DMS53 (cell line): ENCODE measurements at regions not wholly inside any gene's neighbourhood (a gene's known extent, or its start where the extent isn't known, plus 50 kb on each side); places are given as distances from the start of the nearest gene placed in this dataset.
"Not testable (repeated sequence)": the region's sequence is repeated elsewhere in the genome, so short reads cannot be mapped to it uniquely, and the experiment has no call there.

Source experiments
- DNase-seq: peaks from one replicate; lab custom pipeline; 2025; lab: John Stamatoyannopoulos, UW

DNA sequence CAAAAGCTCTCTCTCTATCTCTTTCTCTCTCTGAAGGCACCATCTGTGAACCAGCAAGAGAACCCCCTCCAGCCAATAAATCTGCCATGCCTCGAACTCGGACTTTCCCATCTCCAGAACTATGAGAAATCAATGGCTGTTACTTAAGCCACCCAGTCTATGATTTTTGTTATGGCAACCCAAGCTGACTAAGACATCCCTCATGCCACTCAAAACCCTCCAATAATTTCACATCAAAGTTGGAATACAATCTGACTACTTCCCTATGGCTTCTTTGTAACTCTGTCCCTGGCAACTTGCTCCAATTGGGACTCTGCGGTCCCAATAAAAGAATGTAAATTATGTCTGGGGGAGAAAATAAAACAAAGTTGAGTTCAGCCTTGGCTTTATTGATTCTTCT, 265.7 kb downstream of the SHOX start:
- no peak for DNase-seq

DNA sequence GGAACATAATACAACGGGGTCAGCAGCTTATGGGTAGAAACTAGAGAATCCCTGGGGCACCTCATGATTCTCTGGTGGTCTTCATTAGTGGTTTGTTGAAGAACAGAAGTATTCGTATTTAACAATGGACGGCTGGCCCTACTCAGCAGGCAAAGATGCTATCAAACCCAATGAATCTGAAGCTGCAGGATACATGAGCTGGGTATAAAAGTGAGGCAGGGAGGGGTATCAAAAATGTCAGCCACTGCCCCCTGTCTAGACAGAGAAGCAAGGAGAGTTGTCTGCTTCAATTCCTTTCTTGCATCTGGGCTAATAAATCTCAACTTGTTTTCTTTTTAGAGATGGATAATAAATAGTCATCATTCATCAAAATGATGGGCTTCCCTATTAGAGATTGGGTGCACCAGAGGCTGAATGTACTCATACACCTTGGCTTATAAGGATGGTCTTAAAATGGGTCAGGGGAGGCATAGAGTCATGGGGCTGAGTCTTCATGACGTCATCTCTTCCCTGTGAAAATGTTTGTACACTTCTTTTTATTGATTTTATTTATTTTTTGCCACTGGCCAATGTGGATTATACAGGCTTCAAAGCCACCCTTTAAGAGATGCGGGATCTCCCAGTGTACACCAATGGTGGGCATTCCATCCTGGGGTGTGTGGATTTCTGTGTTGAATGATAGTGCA, 259.5 kb downstream of the SHOX start:
- DNase-seq, result no peak

DNA sequence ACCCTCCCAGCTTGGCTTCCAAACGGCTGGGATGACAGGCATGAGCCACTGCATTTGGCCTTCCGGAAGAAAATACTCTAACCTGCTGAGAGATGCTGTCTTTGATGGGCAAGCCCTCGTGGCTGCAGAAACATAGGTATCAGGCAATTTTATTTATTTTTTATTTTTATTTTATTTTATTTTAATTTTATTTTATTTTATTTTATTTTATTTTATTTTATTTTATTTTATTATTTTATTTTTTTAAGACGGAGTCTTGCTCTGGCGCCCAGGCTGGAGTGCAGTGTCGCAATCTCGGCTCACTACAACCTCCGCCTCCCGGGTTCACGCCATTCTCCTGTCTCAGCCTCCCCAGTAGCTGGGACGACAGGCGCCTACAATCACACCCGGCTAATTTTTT, 257.1 kb downstream of the SHOX start:
- DNase-seq, result not testable (repeated sequence)

DNA sequence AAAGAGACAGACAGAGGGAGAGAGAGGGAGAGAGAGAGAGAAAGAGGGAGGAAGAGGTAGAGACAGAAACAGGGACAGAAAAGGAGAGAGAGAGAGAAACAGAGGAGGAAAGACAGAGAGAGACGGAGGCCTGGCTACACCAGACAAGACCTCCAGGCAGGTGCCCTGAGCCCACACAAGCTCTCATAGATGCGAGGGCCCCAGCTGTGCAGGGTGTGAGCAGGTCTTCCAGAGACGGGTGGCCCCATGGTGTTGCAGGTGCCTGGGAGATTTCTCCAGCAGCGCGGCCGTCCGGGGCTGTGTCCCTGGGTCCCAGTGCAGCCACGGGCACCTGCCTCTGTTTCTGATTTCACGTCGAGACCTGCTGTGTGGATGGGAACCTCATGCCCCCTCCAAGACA, 253.0 kb downstream of the SHOX start:
- no peak for DNase-seq

DNA sequence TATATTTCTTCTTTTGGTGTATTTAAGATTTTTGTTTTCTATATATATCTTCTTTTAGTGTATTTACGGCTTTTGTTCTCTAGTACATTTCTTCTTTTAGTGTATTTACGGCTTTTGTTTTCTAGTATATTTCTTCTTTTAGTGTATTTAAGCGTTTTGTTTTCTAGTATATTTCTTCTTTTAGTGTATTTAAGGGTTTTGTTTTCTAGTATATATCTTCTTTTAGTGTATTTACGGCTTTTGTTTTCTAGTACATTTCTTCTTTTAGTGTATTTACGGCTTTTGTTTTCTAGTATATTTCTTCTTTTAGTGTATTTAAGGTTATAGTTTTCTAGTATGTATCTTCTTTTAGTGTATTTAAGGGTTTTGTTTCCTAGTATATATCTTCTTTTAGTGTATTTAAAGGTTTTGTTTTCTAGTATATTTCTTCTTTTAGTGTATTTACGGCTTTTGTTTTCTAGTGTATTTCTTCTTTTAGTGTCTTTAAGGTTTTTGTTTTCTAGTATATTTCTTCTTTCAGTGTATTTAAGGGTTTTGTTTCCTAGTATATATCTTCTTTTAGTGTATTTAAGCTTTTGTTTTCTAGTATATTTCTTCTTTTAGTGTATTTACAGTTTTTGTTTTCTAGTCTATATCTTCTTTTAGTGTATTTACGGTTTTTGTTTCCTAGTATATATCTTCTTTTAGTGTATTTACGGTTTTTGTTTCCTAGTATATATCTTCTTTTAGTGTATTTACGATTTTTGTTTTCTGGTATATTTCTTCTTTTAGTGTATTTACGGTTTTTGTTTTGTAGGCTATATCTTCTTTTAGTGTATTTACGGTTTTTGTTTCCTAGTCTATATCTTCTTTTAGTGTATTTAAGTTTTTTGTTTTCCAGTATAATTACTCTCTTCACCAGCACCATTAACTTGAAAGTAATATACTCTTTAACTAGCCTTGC, 249.4 kb downstream of the SHOX start:
- DNase-seq, result not testable (repeated sequence)

DNA sequence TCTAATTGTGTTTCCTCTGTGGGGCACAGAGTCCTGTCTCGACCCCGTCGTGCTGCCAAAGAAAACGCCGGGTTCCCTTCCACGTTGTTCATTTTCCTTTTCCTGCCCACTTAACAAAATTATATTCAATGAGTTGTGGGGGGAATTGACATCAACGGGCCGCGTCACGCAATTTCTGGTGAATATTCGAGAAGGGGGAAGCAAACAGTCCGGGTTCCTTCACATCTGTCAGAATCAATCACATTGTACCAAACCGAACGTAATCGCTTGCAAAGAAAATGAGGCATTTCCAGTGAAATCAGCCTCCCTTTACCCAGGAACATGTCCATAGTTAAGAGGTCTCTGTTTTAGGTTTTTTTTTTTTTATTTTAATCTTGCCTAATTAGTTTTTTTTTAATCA, 243.5 kb downstream of the SHOX start:
- no peak for DNase-seq

DNA sequence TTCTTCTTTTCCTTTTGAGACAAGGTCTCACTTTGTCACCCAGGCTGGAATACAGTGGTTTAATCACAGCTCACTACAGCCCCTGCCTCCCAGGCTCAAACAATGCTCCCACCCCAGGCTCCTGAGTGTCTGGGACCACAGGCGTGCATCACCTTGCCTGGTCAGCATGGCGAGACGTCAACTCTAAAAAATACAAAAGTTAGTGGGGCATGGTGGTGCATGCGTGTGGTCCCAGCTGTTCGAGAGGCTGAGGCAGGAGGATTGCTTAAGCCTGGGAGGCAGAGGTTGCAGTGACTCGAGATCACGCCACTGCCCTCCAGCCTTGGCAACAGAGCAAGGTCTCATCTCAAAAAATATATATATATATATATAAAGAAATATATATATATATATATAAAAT, 242.4 kb downstream of the SHOX start:
- no peak for DNase-seq

DNA sequence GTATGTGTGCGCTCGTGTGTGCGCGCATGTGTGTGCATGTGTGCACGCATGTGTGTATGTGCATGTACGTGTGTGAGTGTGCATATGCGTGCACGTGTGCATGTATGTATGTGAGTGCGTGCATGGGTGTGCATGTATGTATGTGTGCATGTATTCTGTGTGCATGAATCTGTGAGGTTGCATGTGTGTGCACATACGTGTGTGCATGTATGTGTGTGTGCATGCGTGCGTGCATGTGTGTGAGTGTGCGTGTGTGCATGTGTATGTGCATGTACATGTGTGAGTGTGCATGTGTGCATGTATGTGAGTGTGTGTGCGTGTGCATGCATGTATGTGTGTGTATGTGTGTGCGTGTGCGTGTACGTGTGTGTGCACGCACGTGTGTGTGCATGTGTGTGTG, 241.5 kb downstream of the SHOX start:
- DNase-seq, result no peak

DNA sequence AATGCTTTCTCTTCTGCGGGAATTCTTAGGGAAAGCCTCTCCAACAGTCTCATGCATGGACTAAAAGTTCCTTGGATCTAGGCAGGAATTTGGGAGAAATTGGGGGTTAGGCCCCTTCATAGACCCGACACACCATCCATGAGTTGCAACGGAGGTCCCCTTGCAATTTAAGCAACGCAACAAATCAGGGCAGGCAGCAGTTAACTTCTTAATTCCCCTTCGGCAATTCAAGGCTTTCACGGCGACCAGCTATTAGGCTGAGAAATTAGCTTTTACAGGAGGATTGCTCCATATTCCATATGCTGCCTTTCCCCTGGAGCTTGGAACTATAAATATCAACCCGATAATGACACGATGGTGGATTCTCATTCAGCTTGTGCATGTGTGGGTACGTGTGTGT, 241.0 kb downstream of the SHOX start:
- DNase-seq, result no peak

DNA sequence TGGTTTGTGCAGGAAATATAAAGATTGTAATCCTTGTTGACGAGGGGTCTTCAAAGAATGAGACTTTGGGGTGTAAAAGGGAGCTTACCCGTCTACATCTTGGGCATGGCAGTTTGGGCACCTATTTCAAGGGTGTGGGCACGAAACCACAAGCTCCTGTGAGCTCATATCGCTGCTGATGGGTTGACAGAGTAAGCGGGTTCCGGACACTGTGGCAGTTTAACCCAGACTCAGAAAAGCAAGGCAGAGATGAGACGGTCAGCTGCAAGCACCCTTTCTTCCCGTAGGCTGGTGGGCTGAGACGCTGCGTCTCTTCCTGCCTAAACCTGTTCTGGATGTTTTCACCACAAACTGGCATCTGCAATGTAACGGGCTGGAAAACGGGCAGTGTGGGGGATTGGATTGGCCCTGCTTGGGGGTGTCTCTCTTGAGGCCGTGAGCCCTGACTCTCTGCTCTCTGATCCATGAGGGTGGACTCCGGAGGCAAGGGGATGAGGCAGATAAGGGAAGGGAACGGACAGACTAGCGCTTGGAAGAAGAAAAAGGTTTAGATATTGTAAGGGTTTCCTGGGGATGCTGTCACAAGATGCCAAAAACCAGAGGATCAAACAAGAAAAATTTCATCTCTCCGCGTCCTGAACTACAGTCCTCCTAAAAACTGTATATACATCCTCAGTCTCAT, 237.5 kb downstream of the SHOX start:
- no peak for DNase-seq

DNA sequence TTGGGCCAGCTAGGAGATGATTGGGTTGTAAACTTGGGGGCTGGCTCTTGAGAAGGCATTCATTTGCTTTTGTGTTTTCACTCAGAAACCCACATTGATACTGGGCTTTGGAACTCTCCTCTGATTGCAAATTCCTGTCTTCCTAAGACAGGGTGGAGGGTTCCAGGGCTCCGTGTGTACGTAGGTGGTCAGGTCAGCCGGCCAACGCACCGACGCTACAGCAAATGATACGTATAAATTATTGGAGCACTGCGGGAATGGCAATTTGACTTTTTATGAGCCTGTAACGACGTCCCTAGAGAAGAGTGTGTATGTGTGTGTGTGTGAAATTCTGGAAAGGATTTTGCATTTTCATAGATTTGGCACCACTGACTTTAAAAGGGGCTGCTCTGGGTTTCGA, 236.9 kb downstream of the SHOX start:
- DNase-seq, result no peak

DNA sequence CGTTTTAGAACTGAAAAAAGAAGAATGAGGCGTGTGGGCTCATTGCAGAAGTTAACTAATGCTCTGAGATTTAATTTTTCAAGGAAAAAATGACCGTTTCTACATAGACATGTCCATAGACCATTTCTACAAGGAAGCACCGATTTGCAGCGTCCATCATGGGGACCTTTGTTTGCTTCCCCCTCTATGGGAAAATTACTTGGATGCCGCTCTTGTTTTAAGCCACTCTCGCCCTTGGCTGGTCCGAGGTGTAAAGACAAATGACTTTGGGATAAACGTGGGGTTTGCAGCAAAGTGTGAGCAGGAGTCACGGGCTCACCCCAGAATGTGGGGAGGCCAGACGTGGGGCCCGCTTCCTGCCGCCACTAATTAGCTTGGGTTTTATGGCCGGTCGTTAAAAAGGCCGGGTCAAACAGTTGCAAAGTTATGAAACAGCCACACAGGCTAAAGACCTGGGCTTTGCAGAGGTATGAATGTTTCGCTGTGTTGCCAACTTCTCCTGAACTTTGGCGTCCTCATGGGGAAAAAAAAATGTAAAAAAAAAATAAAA, 235.9 kb downstream of the SHOX start:
- no peak for DNase-seq

DNA sequence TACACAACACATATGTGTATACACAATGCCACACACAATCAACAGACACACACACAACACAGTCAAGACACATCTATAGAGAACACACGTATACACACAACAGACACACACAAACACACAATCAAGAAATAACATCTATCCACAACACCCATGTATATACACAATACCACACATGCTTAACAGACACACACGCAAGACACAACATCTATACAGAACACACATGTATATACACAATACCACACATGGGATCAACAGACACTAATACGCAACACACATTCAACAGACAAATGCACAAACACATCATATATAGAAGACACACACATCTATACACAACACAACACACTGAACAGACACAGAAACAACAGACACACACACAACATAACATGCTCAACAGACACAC, 234.8 kb downstream of the SHOX start:
- no peak for DNase-seq

DNA sequence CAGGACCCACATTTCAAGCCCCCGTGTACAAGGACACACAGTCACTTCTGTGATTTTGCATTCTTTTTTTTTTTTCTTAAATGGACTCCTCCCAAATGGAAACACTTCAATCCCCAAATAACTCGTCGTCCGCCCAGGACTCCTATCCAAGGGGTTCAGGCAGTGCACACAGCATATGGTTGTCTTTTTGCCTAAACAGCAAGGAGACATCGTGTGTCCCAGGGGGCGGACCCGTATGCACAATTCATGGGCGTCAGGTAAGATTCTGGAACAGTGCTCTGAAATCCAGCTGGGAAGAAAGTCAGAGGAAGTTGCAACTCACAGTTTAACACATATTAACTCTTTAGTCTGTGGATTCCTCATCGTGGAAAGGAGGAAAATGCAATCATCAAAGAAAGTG, 231.3 kb downstream of the SHOX start:
- DNase-seq, result no peak

DNA sequence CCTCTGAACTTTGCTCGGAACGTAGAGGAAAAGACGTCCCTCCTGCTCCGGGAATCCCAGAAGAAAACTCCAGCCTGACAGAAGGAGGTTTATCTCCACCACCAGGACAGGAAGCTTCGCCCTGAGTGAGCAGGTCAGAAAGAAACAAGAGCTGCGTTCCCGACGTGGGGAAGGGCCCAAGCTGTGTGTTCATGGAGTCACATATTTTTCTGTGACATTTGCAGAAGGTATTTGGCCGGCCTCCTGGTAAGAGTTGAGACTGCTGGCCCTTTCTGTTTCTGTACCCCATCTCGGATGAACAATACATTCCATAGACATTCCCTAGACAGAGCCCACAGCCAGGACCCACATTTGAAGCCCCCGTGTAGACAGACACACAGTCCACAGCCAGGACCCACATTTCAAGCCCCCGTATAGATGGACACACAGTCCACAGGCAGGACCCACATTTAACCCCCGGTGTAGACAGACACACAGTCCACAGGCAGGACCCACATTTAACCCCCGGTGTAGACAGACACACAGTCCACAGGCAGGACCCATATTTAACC, 230.8 kb downstream of the SHOX start:
- DNase-seq, result no peak

DNA sequence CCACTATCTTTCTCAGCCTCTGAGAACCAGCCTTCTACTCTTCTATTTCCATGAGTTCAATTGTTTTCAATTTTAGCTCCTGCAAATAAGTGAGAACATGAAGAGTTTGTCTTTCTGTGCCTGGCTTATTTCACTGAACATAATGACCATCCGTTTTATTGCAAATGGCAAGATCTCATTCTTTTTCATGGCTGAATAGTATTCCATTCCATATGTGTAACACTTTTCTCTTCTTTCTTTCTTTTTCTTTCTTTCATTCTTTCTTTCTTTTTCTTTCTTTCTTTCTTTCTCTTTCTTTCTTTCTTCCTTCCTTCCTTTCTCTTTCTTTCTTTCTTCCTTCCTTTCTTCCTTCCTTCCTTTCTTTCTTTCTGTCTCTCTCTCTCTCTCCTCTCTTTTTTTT, 228.7 kb downstream of the SHOX start:
- DNase-seq, result no peak

DNA sequence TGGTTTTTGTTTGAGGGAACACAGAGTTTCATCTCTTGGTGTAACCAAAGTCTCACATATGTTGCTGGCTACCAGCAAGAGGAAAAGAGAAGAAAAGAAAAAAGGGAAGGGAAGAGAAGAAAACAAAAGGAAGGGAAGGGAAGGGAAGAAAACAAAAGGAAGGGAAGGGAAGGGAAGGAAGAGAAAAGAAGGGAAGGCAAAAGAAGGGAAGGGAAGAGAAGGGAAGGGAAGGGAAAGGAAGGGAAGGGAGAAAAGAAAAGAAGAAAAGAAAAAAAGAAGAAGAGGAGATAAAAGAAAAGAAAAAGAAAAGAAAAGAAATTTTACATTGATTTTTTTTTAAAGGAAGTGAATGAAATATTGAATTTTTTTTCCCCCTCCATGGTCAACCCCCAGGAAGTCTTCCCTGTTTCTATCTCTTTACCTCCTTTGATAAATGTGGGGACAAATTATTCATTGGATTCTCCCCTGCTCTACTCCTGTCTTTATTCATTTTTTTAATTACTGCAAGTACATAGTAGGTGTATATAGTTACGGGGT, 228.0 kb downstream of the SHOX start:
- DNase-seq, result no peak

DNA sequence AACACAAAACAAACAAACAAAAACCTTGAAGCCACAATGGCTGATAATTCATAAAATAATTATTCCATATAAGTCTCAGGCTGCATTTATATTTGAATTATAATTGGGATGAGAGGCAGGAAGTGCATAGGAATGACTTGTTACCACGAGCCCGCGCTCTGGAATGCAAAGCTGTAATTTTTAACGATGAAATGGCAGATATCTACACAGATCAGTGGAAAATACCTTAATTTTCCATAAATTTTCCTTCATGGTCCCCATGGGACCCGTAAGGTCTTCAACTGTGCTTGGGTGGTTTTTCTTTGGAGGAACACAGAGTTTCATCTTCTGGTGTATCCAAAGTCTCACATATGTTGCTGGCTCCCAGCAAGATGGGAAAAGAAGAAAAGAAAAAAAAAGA, 226.8 kb downstream of the SHOX start:
- no peak for DNase-seq

DNA sequence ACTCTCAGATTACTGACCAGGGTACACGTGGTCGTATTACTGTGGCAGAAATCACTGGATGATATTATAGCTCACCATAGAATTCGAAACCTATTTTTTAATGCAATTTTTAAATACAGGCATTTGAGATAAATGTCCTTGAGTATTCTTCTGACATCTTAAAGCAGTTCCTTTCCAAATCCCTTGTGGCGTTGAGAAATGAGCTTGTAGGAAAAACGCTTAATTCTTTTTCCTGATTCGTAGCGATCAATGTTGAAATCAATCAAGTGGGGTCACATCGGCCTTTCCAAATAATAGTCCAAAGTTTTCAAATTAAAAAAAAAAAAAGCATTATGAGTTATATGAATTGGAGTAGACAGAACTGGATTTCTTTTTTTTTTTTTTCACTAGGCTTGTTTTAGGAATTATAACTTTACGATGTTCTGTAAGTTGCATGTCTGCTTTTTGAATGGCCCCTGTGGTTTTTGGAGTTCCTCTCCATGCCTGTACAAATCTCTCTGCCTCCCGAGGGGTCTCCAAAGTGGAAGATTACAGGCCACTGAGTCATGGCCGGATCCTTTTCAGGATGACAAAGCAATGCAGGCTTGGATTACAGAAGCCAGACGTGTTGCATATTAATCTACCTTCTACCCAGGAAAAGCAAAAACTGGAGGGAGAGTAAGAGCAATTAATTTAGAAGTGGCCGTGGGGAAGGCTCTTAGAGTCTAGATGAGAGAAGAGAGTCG, 226.1 kb downstream of the SHOX start:
- no peak for DNase-seq

DNA sequence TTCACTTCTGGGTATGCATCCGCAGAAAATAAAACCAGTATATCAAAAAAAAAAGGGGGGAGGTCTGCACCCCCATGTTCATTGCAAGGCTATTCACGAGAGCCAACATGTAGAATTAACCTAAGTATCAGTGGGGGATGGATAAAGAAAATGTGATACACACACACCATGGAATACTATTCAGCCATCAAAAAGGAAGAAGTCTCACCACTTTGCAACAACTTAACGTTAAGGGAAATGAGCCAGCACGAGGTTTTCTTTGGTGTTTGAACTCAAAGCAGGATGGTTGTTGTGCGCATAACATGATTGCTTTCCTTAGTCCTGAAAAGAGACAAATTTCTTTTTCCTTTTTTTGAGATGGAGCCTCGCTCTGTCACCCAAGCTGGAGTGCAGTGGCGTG, 222.7 kb downstream of the SHOX start:
- no peak for DNase-seq

DNA sequence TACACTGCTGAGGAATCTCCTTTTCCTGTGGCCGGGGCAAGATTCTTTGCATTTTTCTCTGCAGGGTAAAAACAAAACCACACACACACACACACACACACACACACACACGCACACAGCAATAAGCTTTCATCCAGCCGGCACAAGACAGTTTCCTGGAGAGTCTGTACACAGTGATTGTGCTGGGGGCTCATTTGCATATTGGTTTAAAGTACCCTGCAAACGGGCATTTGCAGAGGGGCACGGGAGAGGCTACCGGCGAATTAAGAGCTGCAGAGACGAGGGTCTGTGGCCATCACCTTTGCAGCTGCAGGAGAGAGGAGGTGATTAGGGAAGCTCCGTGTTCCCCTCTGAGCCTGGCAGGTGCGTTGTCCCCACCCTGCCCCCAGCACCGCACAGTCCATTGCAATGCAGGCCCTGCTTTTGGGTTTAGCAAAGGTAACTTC, 219.9 kb downstream of the SHOX start:
- no peak for DNase-seq
